Mesenteric fat pad (tissue), 1 donor: ENCODE measurements at regions not wholly inside any gene's neighbourhood (a gene's known extent, or its start where the extent isn't known, plus 50 kb on each side); places are given as distances from the start of the nearest gene placed in this dataset.

Experiments used
- DNase-seq: peaks from one replicate; pipeline ENCODE4 v3.0.0-alpha.2; 2020; ENCODE audit warnings: low spot score
- donor health status: DM: yes; HTN: yes; CAD: no.

DNA sequence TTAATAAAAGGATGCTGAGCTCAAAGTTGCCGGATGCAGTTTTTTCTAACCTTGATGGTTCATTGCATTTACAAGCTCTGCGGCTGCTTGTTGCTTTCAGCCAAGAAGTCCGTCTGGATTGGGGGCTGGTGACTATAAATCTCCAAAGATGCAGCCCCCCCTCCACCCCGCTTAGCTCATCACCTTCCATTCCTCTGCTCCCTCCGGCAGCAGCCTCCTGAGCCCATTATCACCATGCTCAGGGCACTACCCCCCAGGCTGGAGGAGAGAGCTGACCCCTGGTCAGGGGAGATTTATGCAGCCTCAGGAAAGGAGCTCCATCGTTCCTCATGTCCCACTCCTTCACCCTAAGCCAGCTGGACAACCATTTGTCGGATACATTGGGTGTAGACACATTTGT lies 55.3 kb upstream of the ZRANB1 start:
- peak; percentile 55 for DNase-seq

DNA sequence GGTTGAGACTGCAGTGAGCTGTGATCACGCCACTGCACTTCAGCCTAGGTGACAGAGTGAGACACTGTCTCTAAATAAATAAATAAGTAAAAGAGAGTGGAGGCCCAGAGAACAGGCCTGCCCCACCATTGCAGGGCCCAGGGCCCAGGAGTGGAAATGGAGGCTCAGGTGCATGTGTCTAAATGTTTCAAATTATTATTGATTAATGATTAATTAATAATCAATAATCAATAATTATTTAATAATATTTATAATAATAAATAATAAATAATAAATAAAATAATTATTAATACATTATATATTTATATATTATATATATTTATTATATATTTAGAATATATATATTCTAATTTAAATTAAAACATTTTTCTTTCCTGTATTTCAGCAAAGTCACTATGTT lies 53.7 kb upstream of the ZRANB1 start:
- no peak for DNase-seq

DNA sequence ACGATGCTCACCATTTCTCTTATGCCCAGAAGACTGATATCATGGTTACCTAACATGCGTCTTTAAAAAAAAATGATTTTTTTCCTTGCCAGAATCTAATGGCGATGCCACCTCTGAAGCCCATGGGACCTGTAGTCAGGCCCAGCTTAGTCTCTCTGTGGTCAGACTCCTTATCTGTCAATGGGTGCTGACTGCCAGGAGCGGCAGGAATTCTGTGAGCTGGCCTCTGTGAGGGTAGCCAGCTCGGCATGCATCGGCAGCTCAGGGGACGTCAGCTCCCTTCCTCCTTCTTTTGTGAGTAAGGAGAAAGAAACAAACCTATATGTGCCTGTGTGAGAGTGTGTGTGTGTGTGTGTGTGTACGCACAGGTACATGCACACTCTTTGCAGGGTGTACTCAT lies 49.9 kb upstream of the ZRANB1 start:
- DNase-seq: peak; percentile 39
